GM12874 (cell line): ENCODE measurements at regions not wholly inside any gene's neighbourhood (a gene's known extent, or its start where the extent isn't known, plus 50 kb on each side); places are given as distances from the start of the nearest gene placed in this dataset.

ENCODE experiments used
- CTCF ChIP-seq: IDR thresholded peaks from 2 replicates; pipeline ENCODE4 v1.5.1; 2011; ENCODE audit warnings: low read depth, mild to moderate bottlenecking, control low read depth, low read length, moderate library complexity; ENCODE audit not compliant: insufficient read depth

GRCh38 chr4:19743115-19743638, 508.5 kb upstream of the SLIT2 start:
- no peak for TF ChIP-seq CTCF

GRCh38 chr4:19739101-19739651, 512.5 kb upstream of the SLIT2 start:
- TF ChIP-seq CTCF: no peak

- TF ChIP-seq CTCF: no peak
Measured at GRCh38 chr4:19736968-19737756, 514.5 kb upstream of the SLIT2 start.

- TF ChIP-seq CTCF: no peak
Measured at GRCh38 chr4:19735012-19735411, 516.7 kb upstream of the SLIT2 start.

- no peak for TF ChIP-seq CTCF
Measured at GRCh38 chr4:19729886-19730651, 521.6 kb upstream of the SLIT2 start.

- TF ChIP-seq CTCF: no peak
Measured at GRCh38 chr4:19728773-19729172, 522.9 kb upstream of the SLIT2 start.

- no peak for TF ChIP-seq CTCF
Measured at GRCh38 chr4:19727141-19727540, 524.6 kb upstream of the SLIT2 start.
